Astrocyte of the cerebellum (primary cell): ENCODE measurements at regions not wholly inside any gene's neighbourhood (a gene's known extent, or its start where the extent isn't known, plus 50 kb on each side); places are given as distances from the start of the nearest gene placed in this dataset.

Source experiments
- DNase-seq: peaks from one replicate; pipeline ENCODE4 v3.0.0-alpha.2; 2011; ENCODE audit warnings: low read depth
- H3K4me3 ChIP-seq: 2 replicates; pipeline ENCODE4 v1.5.1; 2011; ENCODE audit warnings: mild to moderate bottlenecking, low read depth, low read length, moderate library complexity
- in situ Hi-C: cut with HindIII; loops from 2 replicates; pipeline ENCODE4 v1.10.0; 2017; ENCODE audit warnings: low sequenced_read_pairs
- TF ChIP-seq, protein P1 (sequence below): IDR thresholded peaks from 2 replicates; pipeline ENCODE4 v1.5.1; 2012; ENCODE audit warnings: low read length, low read depth, moderate library complexity, mild to moderate bottlenecking; ENCODE audit errors: missing control alignments

DNA sequence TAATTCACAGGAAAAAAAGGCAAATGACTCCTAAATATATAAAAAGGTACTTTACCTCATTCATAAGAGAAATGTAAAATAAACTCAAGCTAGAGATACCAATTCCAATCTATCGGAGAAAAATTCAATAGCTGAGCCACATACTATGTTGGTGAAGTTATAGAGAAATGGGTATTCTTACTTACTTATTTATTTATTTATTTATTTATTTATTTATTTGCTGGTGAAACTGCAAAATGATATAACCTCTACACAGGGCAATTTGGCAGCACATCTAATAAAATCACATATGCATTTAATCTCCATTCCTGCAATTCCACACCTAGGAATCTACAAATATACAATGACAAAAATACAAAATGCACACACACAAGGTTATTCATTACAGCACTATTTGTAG is 117.5 kb upstream of the TMEM168 start:
- TF ChIP-seq, protein P1, sequence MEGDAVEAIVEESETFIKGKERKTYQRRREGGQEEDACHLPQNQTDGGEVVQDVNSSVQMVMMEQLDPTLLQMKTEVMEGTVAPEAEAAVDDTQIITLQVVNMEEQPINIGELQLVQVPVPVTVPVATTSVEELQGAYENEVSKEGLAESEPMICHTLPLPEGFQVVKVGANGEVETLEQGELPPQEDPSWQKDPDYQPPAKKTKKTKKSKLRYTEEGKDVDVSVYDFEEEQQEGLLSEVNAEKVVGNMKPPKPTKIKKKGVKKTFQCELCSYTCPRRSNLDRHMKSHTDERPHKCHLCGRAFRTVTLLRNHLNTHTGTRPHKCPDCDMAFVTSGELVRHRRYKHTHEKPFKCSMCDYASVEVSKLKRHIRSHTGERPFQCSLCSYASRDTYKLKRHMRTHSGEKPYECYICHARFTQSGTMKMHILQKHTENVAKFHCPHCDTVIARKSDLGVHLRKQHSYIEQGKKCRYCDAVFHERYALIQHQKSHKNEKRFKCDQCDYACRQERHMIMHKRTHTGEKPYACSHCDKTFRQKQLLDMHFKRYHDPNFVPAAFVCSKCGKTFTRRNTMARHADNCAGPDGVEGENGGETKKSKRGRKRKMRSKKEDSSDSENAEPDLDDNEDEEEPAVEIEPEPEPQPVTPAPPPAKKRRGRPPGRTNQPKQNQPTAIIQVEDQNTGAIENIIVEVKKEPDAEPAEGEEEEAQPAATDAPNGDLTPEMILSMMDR, result no peak
- H3K4me3 ChIP-seq, result no peak overlapping the region
- no peak for DNase-seq
- in situ Hi-C loops, result no loop called here

DNA sequence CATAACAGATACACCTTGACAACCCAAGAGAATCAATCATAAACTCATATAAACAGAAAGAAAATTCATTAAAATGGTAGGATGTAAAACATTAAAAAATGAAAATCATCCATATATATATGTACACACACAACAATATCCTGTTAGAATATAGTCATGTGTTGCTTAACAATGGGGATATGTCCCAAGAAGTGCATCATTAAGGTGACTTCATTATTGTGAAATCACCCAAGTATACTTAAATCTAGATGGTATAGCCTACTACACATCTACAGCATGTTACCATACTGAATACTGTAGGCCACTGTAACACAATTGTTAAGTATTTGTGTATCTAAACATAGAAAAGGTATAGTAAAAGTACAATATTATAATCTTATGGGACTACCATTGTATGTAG is 115.8 kb upstream of the TMEM168 start:
- no peak for DNase-seq
- in situ Hi-C loops, result no loop called here
- no peak overlapping the region for H3K4me3 ChIP-seq
- TF ChIP-seq, protein P1, result no peak

DNA sequence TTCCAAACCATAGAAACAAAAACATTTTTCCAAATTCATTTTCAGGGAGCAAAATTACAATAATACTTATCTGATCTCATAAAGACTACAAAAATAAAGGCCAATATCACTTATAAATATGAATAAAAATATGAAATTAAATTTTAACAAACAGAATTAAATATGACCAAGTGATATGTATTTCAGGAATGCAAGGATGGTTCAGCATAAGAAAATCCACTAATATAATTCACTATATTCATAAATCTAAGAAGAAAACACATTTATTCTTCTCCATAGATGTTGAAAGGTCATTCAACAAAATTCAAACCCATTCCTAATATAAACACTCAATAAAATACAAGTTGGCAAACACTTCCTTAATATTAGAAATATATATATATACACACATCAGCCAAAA is 115.2 kb upstream of the TMEM168 start:
- H3K4me3 ChIP-seq, result no peak overlapping the region
- in situ Hi-C loops, result no loop called here
- DNase-seq, result no peak
- TF ChIP-seq, protein P1, result no peak

DNA sequence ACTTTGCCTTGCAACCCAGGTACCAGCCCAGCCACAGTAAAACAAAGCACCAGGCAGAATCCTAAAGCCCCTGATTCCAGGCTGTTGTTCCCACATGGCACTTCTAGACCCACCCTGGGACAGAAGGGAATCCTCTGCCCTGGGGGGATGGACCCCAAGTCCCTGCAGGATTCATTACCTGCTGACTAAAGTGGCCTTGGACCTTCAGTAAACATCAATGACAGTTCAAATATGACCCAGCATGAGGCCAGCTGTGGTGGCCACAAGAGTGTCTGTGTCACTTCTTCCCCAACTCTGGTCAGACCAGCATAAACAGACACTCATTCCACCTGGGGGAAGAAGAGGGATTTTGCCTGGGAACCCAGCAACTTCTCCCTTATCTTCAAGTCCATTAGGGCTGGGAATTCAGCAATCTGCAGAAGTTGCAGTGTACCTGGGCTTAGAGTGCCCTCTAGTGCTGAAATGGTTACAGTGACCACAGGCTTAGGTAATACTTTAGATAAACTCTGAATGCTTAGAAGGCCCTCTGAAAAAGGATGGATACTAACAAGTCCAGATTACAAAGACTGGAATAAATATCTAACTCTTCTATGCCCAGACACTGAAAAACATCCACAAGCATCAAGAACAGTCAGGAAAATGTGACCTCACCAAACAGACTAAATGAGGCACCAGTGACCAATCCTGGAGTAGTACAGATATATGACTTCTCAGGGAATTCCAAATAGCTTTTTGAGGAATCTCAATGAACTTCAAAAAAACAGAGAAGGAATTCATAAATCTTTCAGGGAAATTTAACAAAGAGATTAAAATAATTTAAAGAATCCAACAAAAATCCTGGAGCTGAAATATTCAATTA is 108.5 kb upstream of the TMEM168 start:
- TF ChIP-seq, protein P1, result peak; percentile 81
- peak; percentile 84 for DNase-seq
- in situ Hi-C loops, result no loop called here
- no peak overlapping the region for H3K4me3 ChIP-seq

DNA sequence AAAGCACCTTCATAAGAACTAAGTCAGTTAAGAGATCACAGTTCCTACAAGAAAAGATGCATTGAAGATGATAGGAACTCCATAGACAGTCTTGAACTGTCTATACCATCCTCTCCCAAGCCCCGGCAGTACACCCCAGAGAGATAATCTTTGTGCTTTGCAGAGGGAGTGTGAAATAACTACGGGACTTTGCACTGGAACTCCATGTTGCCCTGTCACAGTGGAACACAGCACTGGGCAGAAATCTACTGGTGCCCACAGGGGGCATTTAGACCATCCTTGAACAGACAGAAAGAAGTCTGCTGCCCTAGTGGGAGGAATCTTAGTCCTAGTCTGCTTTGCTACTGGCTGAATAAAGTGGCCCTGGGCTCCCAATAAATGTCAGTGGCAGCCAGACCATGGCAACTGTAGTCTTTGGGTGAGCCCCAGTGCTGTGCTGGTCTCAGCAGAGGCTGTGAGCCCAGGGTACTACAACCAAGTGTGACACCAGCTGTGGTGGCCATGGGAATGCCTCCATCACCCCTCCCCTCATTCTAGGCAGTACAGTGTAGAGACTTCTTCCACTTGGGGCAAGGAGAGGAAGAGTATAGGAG is 107.7 kb upstream of the TMEM168 start:
- in situ Hi-C loops, result no loop called here
- TF ChIP-seq, protein P1, result no peak
- no peak for DNase-seq
- H3K4me3 ChIP-seq, result no peak overlapping the region

DNA sequence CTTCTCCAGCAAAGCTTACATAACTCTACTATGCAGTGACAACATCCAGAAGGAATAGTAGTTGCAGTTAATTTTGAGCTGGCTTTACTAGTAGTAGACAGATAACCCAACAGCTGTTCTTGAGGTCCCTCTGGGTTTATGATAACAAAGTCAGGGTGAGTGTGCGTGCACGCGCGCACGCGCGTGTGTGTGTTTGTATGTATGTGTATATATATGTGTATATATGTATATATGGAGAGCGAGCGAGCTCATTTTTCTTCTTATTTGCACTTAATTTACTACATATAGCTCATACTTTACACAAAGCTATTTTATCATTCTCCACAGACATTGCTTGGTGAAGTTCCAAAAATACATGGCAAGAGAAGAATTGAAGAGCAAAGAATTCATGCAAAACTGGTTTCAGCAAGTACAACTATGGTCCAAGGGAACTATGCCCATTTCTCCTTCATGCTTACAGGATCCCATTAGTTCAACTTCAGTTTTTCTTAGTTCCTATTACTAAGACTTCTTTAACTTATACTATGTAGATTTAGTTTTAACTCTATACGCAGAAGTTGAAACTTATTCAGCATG is 105.9 kb upstream of the TMEM168 start:
- in situ Hi-C loops, result no loop called here
- DNase-seq, result no peak
- no peak overlapping the region for H3K4me3 ChIP-seq
- TF ChIP-seq, protein P1, result no peak
